Fibroblast of skin of right quadriceps (primary cell): ENCODE measurements at regions not wholly inside any gene's neighbourhood (a gene's known extent, or its start where the extent isn't known, plus 50 kb on each side); places are given as distances from the start of the nearest gene placed in this dataset.
"Not testable (repeated sequence)": the region's sequence is repeated elsewhere in the genome, so short reads cannot be mapped to it uniquely, and the experiment has no call there.

Experiments used
- DNase-seq: peaks from one replicate; pipeline ENCODE4 v3.0.0-alpha.2; 2013

DNA sequence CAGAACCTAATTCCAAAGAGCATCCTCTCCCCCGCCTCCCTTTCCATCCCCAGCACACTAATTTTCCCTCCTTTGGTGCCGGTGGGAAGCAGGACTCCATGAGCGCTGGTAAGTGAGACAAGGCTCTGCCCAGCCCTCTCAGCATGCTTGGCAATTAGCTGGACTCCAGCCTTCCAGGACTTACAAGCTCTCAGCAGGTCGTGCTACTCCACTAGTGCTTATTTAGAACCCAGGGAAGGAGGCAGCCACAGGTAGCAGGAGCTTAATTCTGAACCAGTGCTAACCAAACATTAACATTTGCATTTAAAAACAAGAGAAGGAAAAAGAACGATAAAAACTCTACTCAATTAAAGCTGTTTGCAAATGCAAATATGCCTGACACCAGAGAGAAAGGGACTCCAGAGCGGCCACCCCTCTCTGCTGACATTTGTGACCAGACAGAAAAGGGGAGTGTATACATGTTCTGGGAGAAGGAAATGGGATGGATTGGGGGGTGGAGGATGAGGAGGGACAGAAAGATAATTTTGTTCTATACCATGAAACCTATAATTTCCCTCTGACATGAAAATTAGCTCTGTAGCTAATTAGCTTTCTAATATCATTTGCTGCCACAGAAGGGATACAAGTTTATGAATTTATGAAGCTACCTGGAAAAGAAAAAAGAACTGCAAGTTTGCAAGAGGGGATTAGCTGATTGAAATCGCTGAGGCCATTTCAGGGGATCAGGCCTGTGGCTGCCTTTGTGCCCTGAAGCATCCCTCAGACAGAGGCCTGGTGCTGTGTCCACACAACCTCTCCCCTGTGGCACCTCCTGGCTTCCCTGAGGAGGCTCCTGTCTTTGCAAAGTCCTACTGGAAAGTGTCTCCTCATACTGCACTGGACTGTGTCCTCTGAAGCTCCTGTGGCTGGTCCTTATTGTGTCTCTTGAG lies 266.3 kb downstream of the SEC61B start:
- DNase-seq, result no peak

DNA sequence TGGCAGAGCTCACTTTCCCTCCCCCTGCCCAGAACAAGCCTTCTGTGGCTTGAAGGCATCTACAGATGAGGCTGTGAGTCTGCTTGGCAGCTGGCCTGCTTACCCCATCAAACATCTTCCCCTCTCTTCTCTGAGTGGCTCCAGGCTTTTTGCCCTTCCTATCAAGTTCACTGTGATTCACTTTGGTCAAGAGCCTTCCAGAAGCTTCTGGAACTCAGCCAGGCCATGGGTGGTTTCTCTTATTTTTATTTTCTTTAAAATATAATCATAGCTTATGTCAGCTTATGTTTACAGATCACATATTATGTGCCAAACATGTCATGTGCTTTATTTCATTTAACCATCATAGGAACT lies 267.0 kb downstream of the SEC61B start:
- DNase-seq, result peak; percentile 86

DNA sequence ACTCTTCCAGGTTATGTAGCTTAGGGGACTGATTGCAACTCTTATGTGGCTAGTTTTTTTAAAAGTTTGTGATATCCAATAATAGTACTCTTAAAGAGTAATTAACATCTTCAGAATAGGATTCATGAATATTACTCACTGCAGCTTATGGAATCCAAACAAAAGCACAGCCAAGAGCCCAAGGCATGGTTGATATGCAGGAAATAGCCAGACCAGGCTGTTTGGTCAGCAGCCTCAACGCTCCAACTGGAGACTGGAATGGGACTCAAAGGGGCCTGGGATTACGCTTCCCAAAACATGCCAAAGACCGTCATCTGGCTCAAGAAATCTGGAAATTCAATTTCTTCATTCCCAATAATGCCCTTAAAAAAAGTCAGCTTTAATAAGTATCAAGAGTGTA lies 268.6 kb downstream of the SEC61B start:
- peak; percentile 30 for DNase-seq

DNA sequence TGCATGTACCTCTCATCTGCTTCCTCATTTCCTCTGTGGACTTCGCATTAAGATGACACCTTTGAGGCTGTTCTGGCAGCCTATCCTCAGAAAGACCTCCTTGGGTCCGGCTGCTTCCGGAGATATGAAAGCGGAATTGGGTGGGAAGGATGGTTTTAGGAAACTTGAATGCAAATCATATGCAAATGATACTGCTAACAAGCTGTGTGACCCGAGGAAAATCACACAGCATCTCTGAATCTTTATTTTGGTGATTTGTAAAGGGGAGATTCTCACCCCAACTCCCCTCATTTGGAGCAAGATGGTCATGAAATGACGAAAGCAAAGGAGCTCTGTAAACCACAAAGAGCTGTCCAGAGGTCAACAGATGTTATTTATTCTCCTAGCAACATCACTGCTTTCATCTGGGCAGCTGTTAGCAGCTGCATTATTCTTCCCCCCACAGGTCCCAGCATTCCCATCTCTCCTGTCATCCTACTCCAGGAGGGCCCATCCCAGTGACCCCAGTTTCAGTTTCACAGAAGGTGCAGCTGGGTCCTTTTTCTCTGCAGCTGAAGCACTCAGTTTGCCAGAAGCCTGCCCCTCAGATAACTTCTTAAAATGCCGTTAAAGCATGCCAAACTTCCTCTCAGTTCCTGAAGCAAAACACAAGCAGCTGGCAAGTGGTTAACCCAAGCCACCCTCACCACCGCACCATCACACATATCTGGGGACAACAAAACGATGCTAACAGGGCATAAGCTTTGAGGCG lies 269.5 kb downstream of the SEC61B start:
- peak; percentile 34 for DNase-seq

DNA sequence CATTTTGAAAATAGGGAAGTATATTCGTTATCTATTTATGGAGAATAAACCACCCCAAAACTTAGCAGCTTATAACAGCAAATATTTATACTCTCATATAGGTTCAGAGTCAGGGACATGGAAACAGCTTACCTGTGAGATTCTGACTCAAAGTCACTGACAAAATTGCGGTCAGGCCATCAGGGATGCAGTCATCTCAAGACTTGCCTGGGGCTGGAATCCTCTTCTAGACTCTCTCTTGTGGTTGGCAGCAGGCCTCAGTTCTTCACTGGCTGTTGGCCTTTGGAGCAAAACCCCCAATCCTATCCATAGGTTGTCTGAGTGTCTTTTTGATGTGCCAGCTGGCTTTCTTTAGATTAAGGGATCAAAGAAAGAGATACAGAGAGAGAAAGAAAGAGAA lies 275.6 kb downstream of the SEC61B start:
- no peak for DNase-seq

DNA sequence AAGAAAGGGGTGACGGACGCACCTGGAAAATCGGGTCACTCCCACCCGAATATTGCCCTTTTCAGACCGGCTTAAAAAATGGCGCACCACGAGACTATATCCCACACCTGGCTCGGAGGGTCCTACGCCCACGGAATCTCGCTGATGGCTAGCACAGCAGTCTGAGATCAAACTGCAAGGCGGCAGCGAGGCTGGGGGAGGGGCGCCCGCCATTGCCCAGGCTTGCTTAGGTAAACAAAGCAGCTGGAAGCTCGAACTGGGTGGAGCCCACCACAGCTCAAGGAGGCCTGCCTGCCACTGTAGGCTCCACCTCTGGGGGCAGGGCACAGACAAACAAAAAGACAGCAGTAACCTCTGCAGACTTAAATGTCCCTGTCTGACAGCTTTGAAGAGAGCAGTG lies 276.9 kb downstream of the SEC61B start:
- DNase-seq, result not testable (repeated sequence)

DNA sequence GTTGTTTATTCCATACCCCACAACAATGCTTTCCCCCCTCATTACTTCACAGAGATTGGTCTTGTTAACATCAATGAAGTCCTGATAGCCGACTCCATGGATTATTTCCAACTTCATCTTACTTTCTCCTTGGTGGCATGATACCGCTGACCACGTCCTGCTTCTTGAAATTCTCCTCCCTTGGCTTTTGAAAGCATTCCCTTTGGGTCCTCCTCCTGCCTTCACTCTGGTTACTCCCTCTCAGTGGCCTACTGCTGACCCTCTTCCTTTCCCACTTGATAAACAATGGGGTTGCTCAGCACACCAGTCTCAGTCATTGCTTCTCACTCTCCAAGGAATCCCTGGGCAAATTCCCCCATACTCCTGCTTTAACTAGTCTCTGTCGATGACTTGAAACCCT lies 283.9 kb downstream of the SEC61B start:
- peak; percentile 10 for DNase-seq

DNA sequence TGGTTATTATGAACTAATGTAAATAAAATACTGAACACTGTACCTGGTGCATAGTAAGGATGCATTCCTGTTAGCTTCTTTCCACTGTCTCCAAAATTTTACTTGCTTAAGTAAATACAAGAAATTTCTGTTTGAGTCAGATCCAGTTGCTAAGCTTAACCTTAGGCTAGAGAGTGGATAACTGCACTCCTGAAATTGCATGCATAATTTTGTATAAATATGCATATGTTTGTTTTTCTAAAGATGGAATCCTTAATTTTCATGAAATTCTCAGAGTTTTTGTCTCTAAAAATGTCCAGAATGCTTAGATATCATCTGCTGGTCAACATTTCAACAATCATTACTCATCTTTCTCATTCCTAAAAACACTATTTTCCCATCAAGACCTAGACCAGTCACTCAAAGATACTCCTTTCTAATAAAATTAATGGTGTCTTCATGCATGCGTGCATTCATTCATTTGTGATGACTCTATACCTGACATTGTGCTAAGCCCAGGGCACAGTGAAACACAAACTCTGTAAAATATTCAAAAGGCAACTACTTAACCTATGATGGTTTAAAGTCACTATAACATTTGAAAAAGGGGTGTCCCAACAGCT lies 284.8 kb downstream of the SEC61B start:
- DNase-seq, result no peak

DNA sequence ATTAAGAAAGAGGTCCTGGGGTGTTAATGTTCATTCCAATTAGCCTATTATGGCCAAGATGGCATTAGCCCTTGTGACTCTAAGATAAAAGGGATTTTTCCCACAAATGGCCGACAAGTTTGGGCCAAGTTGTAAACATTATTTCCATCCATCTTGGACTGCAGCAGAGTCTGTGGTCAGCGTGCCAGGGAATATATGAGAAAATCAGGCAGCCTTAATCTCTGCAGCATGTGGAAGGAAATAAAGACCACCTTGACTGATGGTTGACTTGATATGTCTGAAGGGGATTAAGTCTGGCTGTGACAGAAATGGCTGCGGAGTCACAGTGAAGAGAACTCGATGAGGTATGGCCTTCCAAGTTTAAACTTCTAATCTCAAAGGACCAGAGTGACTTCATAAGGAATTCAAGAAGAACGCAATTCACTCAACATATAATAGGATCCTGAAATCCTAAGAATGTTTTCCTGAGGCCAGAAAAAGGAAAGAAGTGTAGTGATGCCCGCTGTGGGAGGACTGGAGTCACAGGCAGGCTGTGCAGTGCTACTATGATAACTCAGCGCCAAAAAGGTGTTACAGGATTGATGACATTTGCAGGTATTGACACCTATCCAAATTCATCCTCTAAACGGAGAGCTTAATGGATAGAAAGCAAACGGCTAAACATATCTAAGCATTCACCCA lies 287.1 kb downstream of the SEC61B start:
- no peak for DNase-seq

DNA sequence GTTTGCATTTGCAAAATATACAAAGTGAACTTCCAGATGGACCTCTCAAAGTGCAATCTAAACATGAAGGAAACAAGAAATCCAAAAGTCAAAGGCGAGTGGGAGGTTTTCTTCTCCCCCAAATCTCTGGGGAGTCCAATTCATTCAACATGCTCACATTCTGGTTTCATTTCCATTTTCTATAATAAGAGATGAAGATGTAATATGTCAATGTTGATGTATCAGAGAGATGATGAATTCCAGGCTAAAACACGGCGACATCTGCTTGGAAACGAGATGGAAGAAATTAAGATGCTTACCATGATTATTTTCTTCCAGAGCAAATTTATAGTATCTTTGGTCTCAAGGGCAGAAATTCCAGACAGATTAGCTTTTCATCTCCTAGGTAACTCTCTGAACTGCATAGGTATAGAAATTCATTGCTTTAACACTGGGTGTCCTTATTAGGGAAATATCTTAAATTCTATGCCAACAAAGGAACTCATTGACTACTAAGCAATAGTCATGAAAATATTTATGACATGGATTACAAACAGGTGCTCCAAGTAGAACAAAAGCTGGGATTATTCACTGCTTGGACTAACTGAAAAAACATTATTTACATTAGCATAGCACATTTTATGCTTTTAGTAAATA lies 287.9 kb downstream of the SEC61B start:
- no peak for DNase-seq

DNA sequence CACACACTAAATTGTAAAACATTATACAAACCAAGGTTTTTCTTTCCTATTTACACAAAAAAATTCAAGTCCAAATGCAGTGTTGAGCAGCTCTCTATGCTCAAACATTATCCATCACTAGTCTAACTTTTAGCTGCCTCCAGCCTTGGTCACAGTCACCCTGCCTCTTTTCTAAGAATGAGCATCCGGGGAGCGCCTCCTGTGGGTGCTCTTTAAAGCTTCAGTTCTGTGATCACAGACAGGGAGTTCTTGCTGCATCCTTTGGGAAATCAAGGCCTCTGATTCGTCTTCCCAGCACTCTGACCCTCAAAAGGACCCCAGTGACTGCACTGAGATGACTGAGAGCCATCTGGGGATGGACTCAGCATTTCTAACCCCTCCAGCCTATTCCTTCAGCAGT lies 289.6 kb downstream of the SEC61B start:
- no peak for DNase-seq

DNA sequence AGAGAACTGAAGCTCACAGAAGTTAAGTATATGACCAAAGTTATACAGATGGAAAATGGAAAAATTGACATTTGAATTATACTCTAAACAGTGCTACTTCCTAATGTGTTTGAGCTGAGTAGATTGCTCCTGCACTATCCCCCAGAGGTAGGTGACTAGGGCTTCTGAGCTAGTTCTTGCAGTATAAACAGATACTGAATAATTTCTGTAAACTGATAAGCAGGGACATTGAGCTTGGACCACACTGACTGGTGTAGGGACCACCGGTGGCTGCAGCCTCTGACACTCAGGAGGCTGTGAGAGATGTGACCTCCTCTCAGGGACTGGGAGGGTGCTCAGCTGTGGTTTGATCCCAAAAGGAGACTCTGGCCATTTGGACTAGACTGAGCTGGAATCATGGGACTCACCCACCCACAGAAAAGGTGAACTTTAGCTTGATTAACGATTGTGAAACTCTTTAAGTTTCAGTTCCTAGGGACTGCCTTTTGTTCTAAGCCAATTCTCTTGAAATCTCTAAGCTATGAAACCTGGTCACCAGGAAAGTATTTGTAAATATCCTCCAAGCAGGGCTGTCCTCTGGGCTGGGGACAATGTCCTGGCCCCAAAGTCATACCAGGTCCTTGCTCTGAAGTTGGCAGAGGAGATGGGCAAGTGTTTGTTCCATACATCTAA lies 291.5 kb downstream of the SEC61B start:
- DNase-seq, result no peak

DNA sequence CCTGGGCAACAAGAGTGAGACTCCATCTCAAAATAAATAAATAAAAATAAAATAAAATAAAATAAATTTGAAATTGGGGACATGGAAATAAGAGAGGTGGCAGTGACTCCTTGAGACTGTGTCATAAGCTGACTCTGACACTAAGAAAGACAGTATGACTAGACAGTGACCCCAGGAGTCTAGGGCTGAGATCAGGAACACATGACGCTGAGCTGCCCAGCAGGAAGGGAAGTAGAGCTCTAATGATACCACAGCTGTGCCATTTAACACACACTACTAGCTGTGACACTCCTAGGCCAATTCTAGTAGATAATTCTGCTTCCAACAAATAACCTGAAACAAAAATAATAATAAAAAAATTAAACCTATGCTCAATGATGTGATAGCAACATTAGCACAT lies 293.0 kb downstream of the SEC61B start:
- no peak for DNase-seq

DNA sequence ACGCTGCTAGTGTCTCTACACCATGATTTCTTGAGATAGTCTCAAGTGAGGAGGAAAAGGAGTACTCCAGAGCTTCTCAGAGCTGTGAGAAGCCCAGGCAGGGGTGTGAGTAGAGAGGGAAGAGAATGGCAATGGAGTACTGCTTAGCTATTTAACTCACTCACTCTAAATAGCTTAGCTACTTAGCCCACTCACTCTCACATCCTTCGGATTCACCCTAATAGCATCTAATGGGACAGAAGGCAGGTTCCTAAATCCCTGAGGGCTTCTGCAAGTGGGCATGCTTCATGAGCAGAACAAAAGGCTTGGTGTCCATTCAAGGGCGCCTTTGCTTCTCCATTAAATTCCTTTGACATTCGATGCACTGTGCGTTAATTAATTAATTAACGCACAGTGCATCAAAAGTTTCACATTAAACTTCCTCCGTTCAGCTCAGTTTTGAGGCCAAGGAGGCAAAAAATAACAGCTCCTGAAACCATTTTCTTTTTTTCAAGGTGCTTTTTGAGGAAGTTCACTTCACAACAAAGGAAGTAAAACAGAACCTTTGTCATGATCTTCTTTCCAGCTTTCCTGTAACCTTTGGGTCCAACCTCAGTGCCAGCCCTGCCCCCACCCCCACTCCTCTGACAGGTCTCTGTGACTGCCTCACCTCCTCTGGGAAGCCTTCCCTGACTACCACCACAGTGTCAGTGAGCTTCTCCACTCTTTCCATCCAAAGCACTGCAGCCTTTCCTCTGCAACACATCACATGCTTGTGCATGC lies 294.0 kb downstream of the SEC61B start:
- no peak for DNase-seq

DNA sequence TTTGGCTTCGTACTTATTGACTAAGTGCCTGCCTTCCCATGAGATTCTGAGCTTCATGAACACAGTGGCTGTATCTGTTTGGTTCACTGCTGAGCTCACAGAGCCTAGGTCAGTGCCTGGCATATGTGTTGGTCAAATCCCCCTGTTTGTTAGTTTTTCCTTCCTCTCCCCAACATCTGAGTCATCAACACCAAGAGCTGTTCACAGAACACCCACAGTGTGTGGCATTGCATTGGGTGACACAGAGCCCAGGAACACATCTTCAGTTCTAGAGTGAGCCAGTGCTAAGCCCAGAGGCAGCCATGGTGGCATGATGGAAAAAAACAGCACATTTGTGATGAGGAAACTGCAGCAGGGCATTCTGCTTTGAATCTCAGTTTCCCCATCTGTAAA lies 294.6 kb downstream of the SEC61B start:
- peak; percentile 6 for DNase-seq

DNA sequence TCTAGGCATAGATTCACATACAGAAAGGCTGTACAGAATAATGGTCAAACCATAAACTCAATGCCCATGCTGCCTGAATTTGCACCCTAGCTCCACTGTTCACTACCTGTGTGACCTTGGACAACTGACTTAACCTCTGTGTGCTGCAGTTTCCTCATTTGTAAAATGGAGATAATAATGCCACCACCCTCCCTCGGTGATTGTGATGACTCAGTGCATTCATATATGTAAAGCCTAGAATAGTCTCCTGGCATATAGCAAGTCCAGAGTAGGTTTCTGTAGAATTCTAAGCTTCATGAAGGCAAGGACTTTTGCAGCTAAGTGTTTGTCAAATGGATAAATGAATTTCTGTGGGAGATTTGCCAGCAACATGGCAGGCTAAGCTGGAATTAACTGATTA lies 297.8 kb upstream of the NR4A3 start:
- DNase-seq, result no peak

DNA sequence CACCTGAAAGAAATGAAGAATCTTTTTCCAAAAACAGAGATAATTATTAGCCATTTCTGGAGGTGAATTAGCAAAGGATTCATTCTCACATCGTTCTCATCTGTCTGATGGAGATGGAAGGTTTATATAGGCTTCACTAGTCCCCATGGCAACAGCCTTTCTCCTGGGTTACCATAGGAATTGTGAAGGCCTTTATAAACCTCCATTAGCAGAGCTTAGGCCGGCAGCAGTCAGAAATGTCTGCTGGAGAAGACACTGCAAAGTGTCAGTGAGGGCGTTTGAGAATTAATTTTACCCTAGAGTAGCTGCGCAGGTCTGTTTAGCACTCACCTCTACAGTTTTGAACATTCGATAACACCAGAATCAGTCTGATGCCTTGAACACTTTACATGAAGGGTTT lies 290.4 kb upstream of the NR4A3 start:
- no peak for DNase-seq

DNA sequence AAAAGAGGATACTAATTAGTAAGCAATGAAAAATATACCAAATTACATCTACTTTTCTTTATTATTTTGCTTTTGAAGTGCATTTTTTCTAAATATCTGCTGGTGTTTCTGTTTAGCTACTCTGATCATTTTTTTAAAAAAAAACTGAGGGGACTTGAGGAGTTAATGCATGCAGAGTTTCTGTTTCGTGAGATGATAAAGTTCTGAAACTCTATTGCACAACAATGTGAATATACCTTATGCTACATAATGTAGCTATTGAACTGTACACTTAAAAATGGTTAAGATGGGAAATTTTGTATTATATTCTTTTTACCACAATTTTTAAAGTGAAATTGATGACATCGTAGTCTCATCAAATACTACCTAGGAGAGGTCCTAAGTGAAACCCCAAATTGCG lies 288.3 kb upstream of the NR4A3 start:
- DNase-seq, result no peak

DNA sequence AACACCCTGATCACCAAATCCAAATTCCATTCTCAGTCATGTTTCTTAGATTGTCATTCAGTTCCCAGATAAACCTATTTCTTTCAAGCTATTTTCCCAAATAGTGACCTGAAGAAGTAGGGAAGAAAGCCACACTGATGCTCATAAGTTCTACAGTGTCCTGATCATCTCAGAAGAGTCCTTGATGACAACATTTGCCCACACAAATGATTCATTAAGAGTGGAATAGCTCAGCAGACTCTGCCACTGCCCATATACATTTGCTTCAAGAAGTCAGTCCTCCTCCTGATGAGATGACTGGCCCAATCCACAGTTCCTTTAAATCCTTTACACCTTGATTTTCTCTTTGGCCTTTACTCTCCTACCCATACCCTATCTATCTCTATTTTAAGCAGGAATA lies 283.7 kb upstream of the NR4A3 start:
- no peak for DNase-seq

DNA sequence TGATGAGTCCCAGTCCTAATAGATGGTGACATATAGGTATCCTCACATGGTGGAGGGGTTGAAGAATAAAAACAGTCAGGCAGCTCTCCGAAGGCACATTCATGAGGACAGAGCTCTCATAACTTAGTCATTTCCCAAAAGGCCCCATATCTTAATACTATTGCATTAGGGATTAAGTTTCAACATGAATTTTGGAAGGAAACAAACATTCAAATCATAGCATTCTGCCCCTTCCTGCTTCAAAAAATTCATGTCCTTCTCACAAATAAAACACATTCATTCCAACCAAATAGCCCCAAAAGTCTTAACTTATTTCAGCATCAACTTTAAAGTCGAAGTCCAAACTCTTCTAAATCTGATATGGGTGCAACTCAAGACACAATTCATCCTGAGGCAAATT lies 277.2 kb upstream of the NR4A3 start:
- DNase-seq, result no peak

DNA sequence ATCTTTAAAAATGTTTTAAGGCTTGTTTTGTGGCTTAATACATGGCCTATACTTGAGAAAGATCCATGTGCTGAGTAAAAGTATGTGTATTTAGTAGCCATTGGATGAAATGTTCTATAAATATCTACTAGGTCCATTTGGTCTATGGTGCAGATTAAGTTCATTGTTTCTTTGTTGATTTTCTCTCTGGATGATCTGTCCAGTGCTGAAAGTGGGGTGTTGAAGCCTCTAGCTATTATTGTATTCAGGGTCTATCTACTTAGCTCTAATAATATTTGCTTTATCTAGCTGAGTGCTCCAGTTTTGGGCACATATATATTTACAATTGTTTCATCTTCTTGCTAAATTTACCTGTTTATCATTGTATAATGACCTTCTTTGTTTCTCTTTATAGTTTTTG lies 272.2 kb upstream of the NR4A3 start:
- DNase-seq, result no peak

DNA sequence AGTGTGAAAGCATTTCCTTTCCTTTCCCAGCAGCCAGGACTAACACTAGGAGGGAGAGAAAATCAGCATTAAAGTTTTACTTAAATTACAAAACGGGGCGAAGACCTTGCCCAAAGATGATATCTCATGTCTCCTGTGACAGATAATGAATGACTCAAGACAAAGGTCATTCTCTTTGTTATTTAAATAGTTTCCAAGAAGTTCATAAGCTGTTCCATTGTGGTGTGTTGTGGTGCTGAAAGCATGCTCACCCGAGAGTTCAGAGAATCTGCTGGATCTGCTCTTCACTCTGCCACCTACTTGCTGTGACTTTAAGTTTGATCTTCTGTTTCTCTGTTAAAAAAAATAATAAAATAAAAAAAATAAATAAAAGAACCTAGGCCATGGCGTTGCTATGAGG lies 265.9 kb upstream of the NR4A3 start:
- DNase-seq, result no peak
